ENCODE measurements at regions not wholly inside any gene's neighbourhood (a gene's known extent, or its start where the extent isn't known, plus 50 kb on each side); places are given as distances from the start of the nearest gene placed in this dataset.
"Not testable (repeated sequence)": the region's sequence is repeated elsewhere in the genome, so short reads cannot be mapped to it uniquely, and the experiment has no call there.

- peaks cover 19% of the 10 kb centered on the region for H3K36me3 Mint-ChIP-seq (ENCODE audit: low read depth)
- H3K27me3 Mint-ChIP-seq, POLR2A ChIA-PET, CTCF ChIA-PET, H3K9me3 Mint-ChIP-seq, DNase-seq: not testable (repeated sequence)
- peak overlapping the region; percentile 92 for H3K27ac Mint-ChIP-seq
- peak overlapping the region; percentile 11 for H3K4me3 Mint-ChIP-seq
- H3K4me1 Mint-ChIP-seq, result peaks cover 65% of the 10 kb centered on the region
These were observed 79.8 kb upstream of the SAMD11 start for GRCh38 chr1:843946-844345.

GRCh38 chr1:844472-845026, 79.2 kb upstream of the SAMD11 start:
- POLR2A ChIA-PET, result no interaction called here
- peak; percentile 59 for DNase-seq
- Mint-ChIP-seq H3K36me3 (ENCODE audit: low read depth) (peaks cover 17% of the 10 kb centered on the region), H3K4me3 (peak overlapping the region; percentile 11), H3K9me3 (no peaks in the 10 kb centered on the region), H3K27me3 (no peaks in the 10 kb centered on the region), H3K27ac (peak overlapping the region; percentile 92), H3K4me1 (peaks cover 62% of the 10 kb centered on the region)
- CTCF ChIA-PET, result no interaction called here

GRCh38 chr1:845641-846040, 78.1 kb upstream of the SAMD11 start:
- POLR2A ChIA-PET, result not testable (repeated sequence)

GRCh38 chr1:849873-850272, 73.8 kb upstream of the SAMD11 start:
- H3K27me3 Mint-ChIP-seq; H3K4me3 Mint-ChIP-seq; DNase-seq; CTCF ChIA-PET; H3K9me3 Mint-ChIP-seq; H3K36me3 Mint-ChIP-seq (ENCODE audit: low read depth); POLR2A ChIA-PET; H3K27ac Mint-ChIP-seq: not testable (repeated sequence)
- peaks cover 16% of the 10 kb centered on the region for H3K4me1 Mint-ChIP-seq

More at GRCh38 chr1:845641-846040, 78.1 kb upstream of the SAMD11 start:
- DNase-seq, H3K27me3 Mint-ChIP-seq, H3K9me3 Mint-ChIP-seq, H3K4me3 Mint-ChIP-seq, CTCF ChIA-PET: not testable (repeated sequence)
- Mint-ChIP-seq H3K36me3 (ENCODE audit: low read depth) (peaks cover 16% of the 10 kb centered on the region), H3K27ac (peak overlapping the region; percentile 38), H3K4me1 (peaks cover 53% of the 10 kb centered on the region)

GRCh38 chr1:850318-850717, 73.4 kb upstream of the SAMD11 start:
- POLR2A ChIA-PET; DNase-seq; H3K27me3 Mint-ChIP-seq; H3K9me3 Mint-ChIP-seq; H3K4me3 Mint-ChIP-seq; H3K27ac Mint-ChIP-seq; H3K36me3 Mint-ChIP-seq (ENCODE audit: low read depth); CTCF ChIA-PET: not testable (repeated sequence)
- H3K4me1 Mint-ChIP-seq, result peaks cover 16% of the 10 kb centered on the region

GRCh38 chr1:851398-851797, 72.3 kb upstream of the SAMD11 start:
- H3K27ac Mint-ChIP-seq, POLR2A ChIA-PET, H3K4me3 Mint-ChIP-seq: not testable (repeated sequence)

GRCh38 chr1:851841-852240, 71.9 kb upstream of the SAMD11 start:
- H3K27ac Mint-ChIP-seq; H3K4me3 Mint-ChIP-seq; H3K9me3 Mint-ChIP-seq; H3K4me1 Mint-ChIP-seq; POLR2A ChIA-PET; CTCF ChIA-PET; DNase-seq; H3K36me3 Mint-ChIP-seq (ENCODE audit: low read depth); H3K27me3 Mint-ChIP-seq: not testable (repeated sequence)

More at GRCh38 chr1:851398-851797, 72.3 kb upstream of the SAMD11 start:
- H3K27me3 Mint-ChIP-seq; CTCF ChIA-PET; H3K36me3 Mint-ChIP-seq (ENCODE audit: low read depth); H3K9me3 Mint-ChIP-seq; DNase-seq: not testable (repeated sequence)
- peaks cover 12% of the 10 kb centered on the region for H3K4me1 Mint-ChIP-seq

- CTCF ChIA-PET; H3K9me3 Mint-ChIP-seq; H3K27ac Mint-ChIP-seq; POLR2A ChIA-PET; H3K36me3 Mint-ChIP-seq (ENCODE audit: low read depth); H3K27me3 Mint-ChIP-seq; DNase-seq; H3K4me3 Mint-ChIP-seq: not testable (repeated sequence)
- H3K4me1 Mint-ChIP-seq, result peaks cover 15% of the 10 kb centered on the region
These were observed 68.3 kb upstream of the SAMD11 start for GRCh38 chr1:855202-855981.

GRCh38 chr1:856541-857057, 67.1 kb upstream of the SAMD11 start:
- H3K27ac Mint-ChIP-seq; H3K36me3 Mint-ChIP-seq (ENCODE audit: low read depth); CTCF ChIA-PET; DNase-seq; POLR2A ChIA-PET; H3K9me3 Mint-ChIP-seq; H3K4me3 Mint-ChIP-seq; H3K27me3 Mint-ChIP-seq: not testable (repeated sequence)
- peaks cover 15% of the 10 kb centered on the region for H3K4me1 Mint-ChIP-seq

GRCh38 chr1:857926-858648, 65.6 kb upstream of the SAMD11 start:
- POLR2A ChIA-PET; H3K9me3 Mint-ChIP-seq; H3K36me3 Mint-ChIP-seq (ENCODE audit: low read depth); DNase-seq; CTCF ChIA-PET: not testable (repeated sequence)
- H3K27me3 Mint-ChIP-seq, result peaks cover 16% of the 10 kb centered on the region
- H3K27ac Mint-ChIP-seq, result peak overlapping the region; percentile 73
- H3K4me3 Mint-ChIP-seq, result peak overlapping the region; percentile 1
- peaks cover 15% of the 10 kb centered on the region for H3K4me1 Mint-ChIP-seq

- DNase-seq; H3K9me3 Mint-ChIP-seq; H3K27ac Mint-ChIP-seq; POLR2A ChIA-PET; H3K4me3 Mint-ChIP-seq; CTCF ChIA-PET; H3K36me3 Mint-ChIP-seq (ENCODE audit: low read depth): not testable (repeated sequence)
- peaks cover 15% of the 10 kb centered on the region for H3K4me1 Mint-ChIP-seq
- peaks cover 19% of the 10 kb centered on the region for H3K27me3 Mint-ChIP-seq
These were observed 65.1 kb upstream of the SAMD11 start for GRCh38 chr1:858649-859041.

- CTCF ChIA-PET; DNase-seq; H3K4me3 Mint-ChIP-seq; POLR2A ChIA-PET; H3K36me3 Mint-ChIP-seq (ENCODE audit: low read depth); H3K9me3 Mint-ChIP-seq; H3K27ac Mint-ChIP-seq: not testable (repeated sequence)
- peaks cover 19% of the 10 kb centered on the region for H3K27me3 Mint-ChIP-seq
- peaks cover 13% of the 10 kb centered on the region for H3K4me1 Mint-ChIP-seq
These were observed 62.8 kb upstream of the SAMD11 start for GRCh38 chr1:860941-861340.

- DNase-seq, result no peak
- POLR2A ChIA-PET, result no interaction called here
- H3K27ac Mint-ChIP-seq, result no peak overlapping the region
- CTCF ChIA-PET, result no interaction called here
- H3K4me3 Mint-ChIP-seq, result no peak overlapping the region
- H3K27me3 Mint-ChIP-seq, result peaks cover 19% of the 10 kb centered on the region
- H3K9me3 Mint-ChIP-seq, result no peaks in the 10 kb centered on the region
- peaks cover 13% of the 10 kb centered on the region for H3K4me1 Mint-ChIP-seq
- H3K36me3 Mint-ChIP-seq (ENCODE audit: low read depth), result no peaks in the 10 kb centered on the region
These were observed 62.0 kb upstream of the SAMD11 start for GRCh38 chr1:861714-862113.
